Muscle of back (tissue), 3 donors: ENCODE measurements at regions not wholly inside any gene's neighbourhood (a gene's known extent, or its start where the extent isn't known, plus 50 kb on each side); places are given as distances from the start of the nearest gene placed in this dataset.
"Not testable (repeated sequence)": the region's sequence is repeated elsewhere in the genome, so short reads cannot be mapped to it uniquely, and the experiment has no call there.

Experiments used
- DNase-seq, 3 donors: peaks; one replicate each; pipeline versions ENCODE4 v3.0.0 to v3.0.0-alpha.2; 2013

DNA sequence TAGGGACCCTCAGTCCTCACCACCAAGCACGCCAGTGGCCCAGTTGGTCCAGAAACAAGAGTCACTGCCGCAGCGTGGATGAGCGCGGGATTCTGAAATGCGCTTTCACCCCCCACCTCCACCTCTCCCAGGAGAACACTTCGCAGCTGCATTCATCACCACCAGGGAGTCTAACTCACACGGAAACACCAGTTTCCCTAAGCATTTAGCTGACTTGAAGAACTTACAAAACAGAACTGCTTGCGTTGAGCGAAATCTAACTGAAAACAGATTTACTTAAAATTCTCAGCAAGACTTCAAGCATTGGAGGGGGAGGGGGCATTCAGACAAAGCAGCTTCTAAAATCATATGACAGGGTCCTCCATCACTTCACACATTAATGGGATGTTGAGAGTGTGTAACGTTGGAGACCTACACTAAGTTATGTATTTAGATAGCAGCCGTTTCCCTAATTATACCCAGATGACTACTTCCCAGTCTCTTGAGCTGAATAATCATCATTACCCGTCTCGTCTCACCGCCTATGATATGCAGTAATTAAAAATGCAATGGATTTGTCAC, 258.2 kb upstream of the IRS2 start:
- peak; percentile 30 to 83 (median 65) for DNase-seq

DNA sequence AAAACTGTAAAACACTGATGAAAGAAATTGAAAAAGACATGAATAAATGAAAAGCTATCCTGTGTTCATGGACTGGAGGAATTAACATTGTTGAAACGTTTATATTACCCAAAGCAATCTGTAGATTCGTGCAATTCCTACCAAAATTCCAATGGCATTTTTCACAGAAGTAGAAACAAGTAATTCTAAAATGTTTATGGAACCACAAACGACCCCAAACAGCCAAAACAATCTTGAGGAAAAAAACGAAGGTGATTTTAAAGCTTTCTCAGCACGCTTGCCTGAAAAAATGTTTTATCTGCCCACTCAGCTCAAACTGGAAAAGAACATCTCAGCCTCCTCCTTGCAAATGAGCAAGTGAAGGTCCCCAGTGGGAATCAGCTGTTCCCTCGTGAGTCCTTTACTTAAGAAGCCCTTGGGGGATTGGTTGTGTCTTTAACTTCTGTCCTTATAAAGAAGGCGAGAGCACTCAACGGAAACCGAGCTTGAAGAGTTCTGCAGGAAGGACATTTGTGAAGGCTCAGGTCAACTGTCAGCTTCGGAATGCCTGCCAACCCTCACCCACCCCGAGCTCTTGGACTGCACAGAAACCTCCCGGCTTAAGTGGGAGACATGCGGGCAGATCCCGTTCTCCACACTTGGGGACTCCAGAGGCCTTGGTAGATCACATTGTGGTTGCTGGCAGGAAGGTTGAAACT, 256.0 kb upstream of the IRS2 start:
- DNase-seq: no peak

DNA sequence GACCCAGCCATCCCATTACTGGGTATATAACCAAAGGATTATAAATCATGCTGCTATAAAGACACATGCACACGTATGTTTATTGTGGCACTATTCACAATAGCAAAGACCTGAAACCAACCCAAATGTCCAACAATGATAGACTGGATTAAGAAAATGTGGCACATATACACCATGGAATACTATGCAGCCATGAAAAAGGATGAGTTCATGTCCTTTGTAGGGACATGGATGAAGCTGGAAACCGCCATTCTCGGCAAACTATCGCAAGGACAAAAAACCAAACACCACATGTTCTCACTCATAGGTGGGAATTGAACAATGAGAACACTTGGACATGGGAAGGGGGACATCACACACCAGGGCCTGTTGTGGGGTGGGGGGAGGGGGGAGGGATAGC, 255.3 kb upstream of the IRS2 start:
- DNase-seq: not testable (repeated sequence)

DNA sequence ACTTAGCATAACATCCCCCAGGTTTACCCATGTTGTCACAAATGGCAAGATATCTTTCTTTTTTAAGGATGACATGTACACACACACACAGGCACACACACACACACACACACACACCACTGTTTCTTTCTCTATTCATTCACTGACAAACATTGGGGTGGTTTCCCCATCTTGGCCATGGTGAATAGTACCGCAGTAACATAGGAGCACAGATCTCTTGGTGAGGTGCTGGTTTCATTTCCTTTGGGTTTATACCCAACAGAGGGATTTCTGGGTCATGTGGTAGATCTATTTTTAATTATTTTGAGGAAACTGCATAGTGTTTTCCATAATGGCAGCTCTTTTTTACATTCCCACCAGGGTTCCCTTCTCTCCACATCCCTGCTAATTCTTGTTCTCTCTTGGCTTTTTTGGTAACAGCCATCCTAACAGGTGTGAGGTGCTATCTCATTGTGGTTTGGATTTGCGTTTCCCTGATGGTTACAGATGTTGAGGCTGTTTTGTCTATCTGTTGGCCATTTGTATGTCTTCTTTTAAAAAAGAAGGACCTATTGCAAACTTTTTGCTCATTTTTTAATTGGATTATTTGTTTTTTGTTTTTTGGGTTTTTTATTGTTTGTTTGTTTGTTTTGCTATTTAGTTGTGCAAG, 251.7 kb upstream of the IRS2 start:
- DNase-seq: no peak

DNA sequence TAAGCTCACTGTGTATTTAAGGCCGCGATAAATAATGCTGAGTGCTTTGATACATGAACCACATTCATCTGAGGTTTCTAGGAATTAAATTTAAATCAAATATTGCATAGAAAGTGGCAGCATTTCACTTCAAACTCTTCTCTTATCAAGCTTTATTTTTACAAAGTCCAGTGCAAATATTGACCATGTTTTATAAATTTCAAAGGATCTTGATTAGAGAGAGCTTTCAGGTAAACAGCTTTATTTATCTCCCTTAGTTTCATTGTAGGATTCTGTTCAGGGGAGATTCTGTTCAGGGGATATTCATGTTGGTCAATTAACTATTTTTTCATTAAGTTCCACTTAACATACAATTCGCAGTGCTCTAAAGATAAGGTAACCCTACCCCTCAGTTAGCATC, 249.7 kb upstream of the IRS2 start:
- no peak for DNase-seq

DNA sequence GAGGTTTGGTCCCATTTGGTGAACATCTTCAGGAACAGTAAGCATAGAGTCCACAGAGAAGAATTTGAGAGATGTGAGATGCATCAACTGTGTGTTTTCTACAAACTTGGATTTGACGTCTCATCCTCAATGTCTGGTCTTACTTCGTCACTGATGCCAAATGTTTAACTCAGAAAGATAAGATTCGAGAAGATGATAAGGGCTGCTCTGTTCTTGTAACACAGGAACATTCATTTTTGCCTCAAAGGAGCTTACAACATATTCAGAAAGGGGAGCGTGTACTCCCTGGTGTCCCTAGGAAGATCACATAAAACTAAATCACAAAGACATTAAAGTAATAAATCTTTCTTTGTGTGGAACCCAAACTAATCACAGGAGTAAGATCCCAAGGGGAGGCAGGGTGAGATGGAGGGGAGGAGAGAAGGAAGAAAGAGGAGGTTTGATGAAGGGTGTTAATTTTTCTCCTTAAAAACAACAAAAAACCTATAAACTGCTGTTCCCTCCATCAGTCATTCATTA, 247.7 kb upstream of the IRS2 start:
- no peak for DNase-seq

DNA sequence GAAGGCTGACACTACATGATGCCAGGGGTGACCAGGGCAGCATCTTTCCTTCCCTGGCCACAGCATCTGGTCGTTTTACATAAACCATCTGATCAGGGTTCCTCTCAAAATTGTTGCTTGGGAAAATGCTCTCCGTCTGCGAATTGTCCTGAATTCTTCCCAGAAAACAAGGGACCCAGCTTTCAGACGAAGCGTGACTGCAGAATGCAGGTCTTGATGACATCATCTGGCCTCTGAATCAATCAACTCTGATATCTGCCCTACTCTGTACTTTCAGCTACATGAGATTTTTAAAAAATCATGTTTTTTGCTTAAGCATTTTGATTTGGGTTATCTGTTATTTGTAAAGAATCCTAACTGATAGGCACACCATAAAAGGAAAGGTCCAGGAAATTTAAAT, 246.6 kb upstream of the IRS2 start:
- DNase-seq: no peak

DNA sequence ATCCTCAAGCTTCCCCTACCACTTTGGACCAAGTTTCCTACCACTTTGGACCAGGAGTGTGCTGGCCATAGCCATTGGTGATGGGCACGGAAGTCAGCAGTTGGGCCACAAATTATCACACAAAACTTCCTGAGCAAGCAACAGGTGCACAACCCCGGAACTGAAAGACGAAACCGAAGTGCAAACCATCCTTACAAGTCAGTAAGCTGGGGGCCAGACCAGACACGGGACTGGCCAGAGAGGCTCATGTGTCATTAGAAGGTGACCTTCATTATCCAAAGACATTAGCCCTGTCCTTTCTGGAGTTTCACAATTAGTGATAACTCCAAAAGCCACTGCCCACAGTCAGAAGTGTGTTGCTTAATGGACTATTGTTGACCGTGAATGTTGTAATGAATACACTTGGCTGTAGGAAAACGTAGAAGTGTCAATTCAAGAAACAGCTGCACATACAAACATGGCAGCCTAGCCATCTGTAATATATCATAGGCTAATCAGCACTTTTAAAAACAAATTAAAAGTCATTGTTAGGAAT, 244.1 kb upstream of the IRS2 start:
- no peak for DNase-seq

DNA sequence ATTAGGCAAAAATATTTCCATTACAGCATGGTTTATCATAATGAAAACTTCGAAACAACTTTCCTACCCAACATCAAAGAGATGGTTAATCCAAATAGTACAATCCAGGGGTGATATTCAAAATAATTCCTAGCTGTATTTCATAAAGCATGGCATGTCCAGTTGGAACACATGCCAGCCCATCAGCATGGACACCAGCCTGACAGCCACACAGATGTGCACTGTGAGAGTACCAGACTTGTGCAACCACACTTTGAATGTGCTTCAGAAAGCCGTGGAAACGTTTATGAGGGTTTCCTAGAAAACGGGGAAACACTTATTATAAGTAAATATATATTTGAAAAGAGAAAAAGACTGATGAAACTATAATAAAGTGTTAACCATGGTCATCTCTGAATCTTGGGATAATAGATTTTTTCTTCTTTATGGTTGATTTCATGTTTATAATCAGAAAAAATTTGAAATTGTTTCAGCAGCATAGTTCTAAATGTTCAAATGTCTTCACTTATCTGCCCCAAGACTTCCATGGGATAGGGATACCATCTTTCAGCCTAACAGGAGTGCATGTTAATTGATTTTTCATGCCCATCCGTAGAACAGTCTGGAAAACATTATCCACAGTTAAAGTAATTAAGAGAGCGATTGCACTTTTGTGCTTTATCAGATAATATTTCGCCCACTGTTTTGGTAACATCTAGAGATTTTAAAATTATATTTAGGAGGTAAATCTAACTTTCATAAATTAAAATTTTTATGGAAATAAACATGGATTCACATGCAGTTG, 242.6 kb upstream of the IRS2 start:
- no peak for DNase-seq

DNA sequence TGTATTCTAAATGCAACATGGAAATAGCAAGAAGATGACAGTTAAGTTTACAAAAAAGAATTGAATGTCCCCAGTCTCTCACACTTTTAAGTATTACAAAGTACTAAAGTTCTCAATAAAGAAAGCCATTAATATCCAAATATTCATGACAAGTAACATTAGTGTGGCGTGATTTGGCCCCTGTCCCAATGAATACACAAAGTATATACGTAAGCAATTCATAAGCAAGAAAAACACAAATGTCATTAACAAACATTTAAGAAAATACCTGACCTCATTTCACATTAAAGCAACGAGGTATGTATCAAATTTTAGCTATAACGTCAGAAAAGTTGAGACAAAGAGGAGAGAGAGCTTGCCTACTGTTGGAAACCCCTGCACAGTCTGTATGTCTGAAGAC, 241.9 kb upstream of the IRS2 start:
- DNase-seq: no peak

DNA sequence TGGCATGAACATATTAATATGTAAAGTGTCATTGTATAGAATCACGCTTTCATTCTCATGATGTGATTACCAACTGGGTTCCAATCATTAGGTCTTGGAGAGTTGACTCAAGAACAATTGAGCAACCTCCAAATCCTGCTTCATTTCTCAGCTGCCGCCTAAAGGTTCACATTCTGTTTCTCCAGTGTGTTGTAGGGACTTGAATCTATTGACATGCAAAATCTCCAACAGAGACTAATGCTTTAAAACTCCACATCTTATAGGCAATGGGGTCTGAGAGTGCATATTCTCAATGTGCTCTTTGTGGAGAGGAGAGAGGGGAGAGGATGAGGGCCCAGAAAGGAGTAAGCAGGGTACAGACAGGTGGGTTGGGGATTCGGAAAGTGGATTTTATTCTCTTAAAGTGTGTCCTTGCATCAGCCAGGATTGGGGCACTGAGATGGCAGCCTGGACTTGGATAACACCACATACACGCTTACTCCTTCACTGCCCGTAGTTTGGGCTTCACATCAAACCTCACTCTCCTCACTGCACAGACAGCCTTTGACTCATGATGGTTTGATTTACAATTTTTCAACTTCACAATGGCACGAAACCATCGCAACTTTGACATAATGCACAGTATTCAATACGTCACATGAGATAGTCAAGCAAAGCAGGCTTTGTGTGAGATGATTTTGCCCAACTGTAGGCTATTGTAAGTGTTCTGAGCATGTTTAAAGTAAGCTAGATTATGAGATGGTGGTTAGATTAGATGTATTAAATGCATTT, 241.3 kb upstream of the IRS2 start:
- no peak for DNase-seq

DNA sequence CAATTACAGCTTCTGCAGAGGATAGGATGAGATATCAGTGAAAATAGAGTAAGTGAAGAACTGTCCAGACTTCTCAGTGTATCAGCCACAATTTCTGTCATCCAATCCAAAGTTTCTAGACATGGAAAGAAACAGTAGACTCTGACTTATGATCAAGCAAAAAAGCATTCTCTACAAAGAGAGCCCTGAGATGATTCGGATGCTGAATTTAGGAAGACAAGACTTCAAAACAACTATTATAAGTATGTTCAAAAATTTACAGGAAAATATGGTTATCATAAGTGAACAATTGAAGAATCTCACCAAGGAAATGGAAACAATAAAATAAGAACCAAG, 238.2 kb upstream of the IRS2 start:
- DNase-seq: no peak

DNA sequence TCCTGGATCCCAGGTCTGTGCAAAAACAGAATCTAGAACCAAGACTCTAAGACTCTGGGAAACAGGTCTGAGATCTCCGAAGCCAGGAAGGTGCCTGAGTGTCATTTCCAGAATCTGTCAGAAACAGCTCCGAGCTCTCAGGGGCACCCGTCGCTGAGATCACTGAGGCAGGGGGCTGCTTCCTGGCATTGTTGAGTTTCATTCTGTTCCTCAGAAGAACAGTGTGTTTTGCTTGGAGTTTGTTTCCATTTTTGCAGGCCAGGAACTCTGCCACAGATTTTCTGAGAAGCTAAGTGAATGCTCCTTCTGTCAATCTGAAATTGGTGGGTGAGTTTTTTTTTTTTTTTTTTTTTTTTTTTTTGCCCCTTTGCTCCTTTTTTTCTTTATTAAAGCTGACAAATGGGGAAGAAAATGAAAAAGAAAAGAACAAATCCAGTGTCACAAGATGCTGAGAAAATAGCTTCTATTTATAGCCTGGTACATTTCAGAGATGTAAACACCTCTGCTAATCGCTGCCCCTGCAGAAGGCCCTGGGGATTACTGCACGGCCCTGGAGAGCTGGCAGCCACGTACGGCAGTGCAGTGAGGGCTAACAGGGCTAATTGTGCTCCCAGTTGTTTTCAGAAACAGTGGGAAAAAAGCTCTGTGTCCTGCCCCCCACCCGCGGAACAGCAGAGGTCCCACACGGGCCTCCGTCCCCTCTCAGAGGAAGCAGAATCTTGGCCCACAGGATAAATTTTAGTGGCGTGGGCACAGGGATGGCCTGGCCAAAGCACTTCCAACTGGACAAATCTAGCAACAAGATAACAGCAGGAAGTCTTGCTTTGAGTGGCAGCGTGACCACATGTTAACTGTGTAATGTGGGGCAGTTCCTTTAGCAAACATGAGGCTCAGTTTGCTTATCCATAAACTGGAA, 237.6 kb upstream of the IRS2 start:
- DNase-seq: no peak

DNA sequence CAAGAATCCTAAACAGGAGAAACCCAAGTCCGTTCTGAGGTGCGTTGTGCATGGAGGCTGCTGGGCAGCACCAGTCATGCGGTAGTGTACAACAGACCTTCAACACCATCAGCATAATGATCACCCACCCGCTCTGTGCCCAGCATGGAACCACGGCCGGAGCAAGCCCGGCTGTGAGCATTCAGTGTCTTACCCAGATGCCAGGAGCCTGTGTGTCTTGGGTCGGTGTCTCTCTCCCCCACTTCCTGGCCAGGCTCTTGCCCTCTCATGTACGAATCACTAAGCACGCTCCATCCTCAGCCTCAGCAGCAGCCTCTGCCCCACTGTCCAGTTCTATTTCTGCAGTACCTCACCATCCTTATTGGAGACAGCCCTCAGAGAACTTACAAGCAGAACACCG, 231.6 kb upstream of the IRS2 start:
- no peak for DNase-seq

DNA sequence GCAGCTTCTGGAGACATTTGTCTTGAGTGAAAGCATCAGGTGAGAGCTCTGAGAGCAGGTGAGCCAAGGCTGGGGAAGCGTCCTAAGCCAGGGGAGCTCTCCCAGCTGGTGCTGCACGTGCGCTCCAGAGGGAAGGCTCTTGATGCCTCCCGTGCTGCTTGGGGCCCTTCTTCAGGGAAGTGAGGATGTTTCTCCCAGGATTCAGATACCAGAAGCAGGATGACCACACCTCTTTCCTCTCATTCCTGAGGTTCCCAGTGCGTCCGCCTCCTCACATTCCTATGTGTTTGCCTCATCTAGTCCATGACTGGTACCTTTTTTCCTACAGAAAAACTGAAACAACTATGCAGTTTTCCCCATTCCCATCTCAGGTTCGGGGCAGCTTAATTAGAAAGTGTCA, 231.0 kb upstream of the IRS2 start:
- peak in 1 of 3 donors; percentile 87 for DNase-seq

DNA sequence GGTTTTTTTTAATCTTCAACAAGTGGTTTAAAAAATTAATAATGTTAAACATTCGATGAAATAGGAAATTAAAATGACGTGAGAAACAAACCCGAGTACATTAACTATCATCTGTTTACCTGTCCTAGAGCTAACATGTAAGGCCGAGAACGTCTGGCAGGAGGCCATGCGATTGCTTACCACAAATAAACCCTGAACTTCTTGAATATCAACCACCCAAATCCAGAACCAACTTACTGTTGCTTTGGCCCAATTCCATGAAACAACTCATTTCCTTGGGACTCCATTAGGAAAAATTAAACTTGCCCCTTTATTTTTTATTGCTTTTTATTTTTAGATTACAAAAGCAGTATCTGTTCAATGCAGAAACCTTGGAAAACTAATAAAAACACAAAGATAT, 228.9 kb upstream of the IRS2 start:
- DNase-seq: no peak

DNA sequence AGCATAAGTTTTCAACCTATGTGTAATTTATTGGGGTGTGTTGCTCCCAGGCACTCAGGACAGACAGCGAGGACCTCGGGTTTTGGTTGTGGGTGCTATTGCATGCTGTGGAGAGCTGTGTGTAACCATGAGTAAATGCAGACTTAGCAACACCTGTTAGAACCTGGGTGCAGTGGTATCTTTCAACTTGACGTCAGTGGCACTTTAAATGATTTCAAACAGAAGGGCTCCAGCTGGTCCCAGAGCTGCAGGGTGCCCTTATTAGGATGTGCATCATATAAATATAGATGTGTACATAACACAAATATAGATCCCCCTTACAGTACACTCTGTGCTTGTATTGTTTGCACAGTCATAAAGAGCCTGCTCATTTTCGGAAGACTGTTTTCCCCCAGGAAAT, 228.3 kb upstream of the IRS2 start:
- DNase-seq: no peak

DNA sequence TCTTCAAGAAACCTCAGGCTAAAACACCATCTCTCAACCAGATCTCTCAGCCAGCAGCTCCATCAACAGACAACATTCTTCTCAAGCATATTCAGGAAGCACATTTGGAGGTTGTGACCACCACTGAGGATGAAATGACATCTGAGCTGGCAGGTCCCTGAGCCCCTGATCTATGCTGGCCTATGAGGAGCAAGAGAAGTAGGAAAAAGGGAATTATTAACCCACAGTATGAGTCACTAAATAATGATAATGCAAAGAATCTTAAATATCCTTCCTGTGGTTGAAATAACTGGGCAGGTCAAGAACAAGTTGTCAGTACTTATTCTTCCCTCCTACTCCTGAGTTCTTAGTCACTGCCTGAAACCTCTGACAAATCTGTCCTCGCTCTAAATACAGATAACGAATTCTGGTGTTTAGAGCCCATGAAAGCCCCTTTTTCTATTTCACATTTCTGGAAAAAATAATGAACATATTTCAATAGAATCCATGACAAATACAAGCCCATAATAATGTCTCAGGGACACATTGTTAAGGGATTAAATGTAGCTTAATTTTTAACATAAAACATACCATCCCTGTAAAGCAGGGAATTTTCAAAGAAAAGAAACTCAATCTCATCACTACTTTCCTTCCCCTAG, 225.8 kb upstream of the IRS2 start:
- peak in 1 of 3 donors; percentile 98 for DNase-seq

DNA sequence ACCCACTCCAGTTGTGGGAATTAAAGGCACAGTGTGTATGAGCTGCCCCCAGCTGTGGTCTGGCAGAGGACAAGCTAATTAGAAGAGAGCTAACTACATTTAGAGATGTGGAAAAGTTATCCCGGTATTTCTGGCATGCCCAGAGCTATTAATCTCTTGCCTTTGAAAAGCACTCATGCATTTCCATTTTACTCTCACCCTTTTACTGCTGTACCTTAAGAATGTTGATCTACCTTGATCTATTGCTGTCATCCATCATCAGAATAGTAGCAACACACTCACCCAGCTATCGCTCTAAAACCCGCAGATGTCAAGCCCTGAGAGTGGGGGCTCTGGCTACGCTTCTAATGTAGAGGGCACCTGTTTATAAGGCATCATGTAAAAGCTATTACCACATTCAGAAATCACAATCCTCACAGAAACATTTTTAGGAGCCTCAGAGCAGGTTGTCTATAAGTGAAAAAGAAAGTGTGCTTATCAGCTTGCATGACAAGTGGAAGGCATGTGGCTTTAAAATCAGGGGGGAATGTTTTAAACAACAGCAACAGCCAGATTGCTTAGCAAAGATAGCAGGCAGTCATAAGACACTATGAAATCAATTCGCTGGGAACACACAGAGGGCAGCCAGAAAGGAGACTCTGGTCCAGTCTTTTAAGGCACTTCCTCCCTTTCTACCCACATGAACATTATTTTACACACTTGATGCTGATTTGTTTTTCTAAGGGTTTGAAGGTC, 224.2 kb upstream of the IRS2 start:
- no peak for DNase-seq
